Colonic mucosa (tissue), 4 donors: ENCODE measurements at regions not wholly inside any gene's neighbourhood (a gene's known extent, or its start where the extent isn't known, plus 50 kb on each side); places are given as distances from the start of the nearest gene placed in this dataset.

ENCODE experiments used
- DNase-seq: peaks from one replicate; pipeline ENCODE4 v3.0.0-alpha.2; 2020
- H3K27ac ChIP-seq: fragments of 200-600 bp; one replicate; pipeline ENCODE4 v1.8.0; 2021
- H3K27me3 ChIP-seq: fragments of 200-600 bp; one replicate; pipeline ENCODE4 v1.8.0; 2021
- H3K36me3 ChIP-seq: fragments of 200-600 bp; one replicate; pipeline ENCODE4 v1.8.0; 2021
- H3K4me1 ChIP-seq: fragments of 200-600 bp; one replicate; pipeline ENCODE4 v1.8.0; 2021; ENCODE audit warnings: mild to moderate bottlenecking
- H3K4me3 ChIP-seq: fragments of 200-600 bp; one replicate; pipeline ENCODE4 v1.8.0; 2021
- H3K9ac ChIP-seq, 2 donors: one replicate each; pipeline ENCODE4 v1.7.0; 2013; ENCODE audit warnings: control low read depth in 2 of 2, low read depth in 2 of 2, low read length in 2 of 2
- H3K9me3 ChIP-seq: fragments of 200-600 bp; one replicate; pipeline ENCODE4 v1.8.0; 2021
- CTCF ChIP-seq: fragments of 200-600 bp; IDR thresholded peaks from one replicate; pipeline ENCODE4 v1.8.0; 2022; ENCODE audit warnings: antibody characterized with exemption, mild to moderate bottlenecking
- intact Hi-C: fragments of 100-400 bp; cut with DNase I; formaldehyde crosslinking; loops from one replicate; pipeline ENCODE4 v1.14.1; 2022
- donor health status: healthy.
- donor health status: DM: no; HTN: no; CAD: no.
- donor health status: DM: no; HTN: no; CAD: no.

- TF ChIP-seq CTCF: peak; percentile 80
Measured at GRCh38 chr11:8328848-8329330, 65.2 kb upstream of the LMO1 start.

DNA sequence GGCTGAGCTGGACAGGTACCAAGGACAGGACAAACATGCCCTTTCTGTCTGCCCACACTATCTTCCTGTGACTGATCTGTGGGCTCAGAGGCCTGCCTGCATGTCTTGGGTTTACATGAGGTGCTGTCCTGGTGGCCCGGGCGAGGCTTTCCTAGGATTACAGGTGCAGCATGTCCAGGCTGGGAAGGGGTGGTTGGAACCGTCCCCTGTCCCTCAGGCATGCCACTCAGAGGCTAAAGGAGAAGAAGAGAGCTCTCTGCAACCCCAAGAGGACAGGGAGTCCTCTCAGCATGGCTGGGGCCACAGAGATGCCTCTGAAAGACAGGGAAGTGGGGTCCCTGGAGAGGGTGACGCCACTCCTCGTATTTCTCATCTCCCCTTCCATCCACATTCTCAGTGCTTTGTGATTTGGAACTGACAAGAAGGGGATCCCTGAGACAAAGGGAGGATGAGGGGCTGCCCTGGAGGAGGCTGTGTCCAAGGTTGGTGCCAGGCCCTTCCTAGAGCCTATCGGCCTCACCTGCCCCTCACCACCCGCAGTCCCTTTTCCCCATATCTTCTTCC, 64.6 kb upstream of the LMO1 start:
- no peak overlapping the region for H3K27ac ChIP-seq
- DNase-seq: no peak

More at GRCh38 chr11:8328848-8329330, 65.2 kb upstream of the LMO1 start:
- Histone ChIP-seq H3K27me3 (no peaks in the 10 kb centered on the region), H3K36me3 (no peaks in the 10 kb centered on the region), H3K27ac (no peak overlapping the region), H3K4me3 (no peak overlapping the region), H3K4me1 (no peaks in the 10 kb centered on the region), H3K9me3 (no peaks in the 10 kb centered on the region), H3K9ac (no peak overlapping the region)
- peak; percentile 74 for DNase-seq
- intact Hi-C loops: no loop called here

DNA sequence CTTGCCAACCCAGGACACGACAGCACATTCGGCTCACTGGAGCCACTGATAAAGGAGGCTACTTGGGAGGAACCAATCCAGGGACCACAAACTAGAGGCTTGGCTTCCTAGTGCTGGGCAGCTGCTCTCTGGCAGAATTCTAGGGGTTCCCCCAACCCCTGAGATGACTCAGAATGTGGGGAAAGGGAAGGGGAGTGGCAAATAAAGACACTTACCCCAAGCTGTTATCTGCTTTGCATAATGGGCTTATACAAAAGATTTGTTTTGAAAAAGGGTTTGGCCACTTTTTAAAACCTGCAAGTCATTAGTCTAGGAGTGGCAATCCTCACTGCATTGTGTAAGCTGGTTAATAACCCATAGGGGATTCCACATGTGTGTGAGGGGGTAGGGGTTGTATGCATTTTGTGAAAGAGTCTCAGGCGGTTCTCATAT, 64.1 kb upstream of the LMO1 start:
- no peaks in the 10 kb centered on the region for H3K27me3 ChIP-seq
- intact Hi-C loops: no loop called here
- no peak for TF ChIP-seq CTCF
- no peak overlapping the region for H3K27ac ChIP-seq
- H3K36me3 ChIP-seq: no peaks in the 10 kb centered on the region
- no peak for DNase-seq
- H3K9ac ChIP-seq: no peak overlapping the region
- no peaks in the 10 kb centered on the region for H3K4me1 ChIP-seq
- no peak overlapping the region for H3K4me3 ChIP-seq
- H3K9me3 ChIP-seq: no peaks in the 10 kb centered on the region

More for the DNA sequence above, 64.6 kb upstream of the LMO1 start:
- Histone ChIP-seq H3K4me1 (no peaks in the 10 kb centered on the region), H3K9me3 (no peaks in the 10 kb centered on the region), H3K4me3 (no peak overlapping the region), H3K9ac (no peak overlapping the region), H3K27me3 (no peaks in the 10 kb centered on the region), H3K36me3 (no peaks in the 10 kb centered on the region)
- no peak for TF ChIP-seq CTCF
- intact Hi-C loops: no loop called here

- H3K27ac ChIP-seq: no peak overlapping the region
- H3K4me3 ChIP-seq: no peak overlapping the region
- intact Hi-C loops: no loop called here
- no peak for TF ChIP-seq CTCF
- no peaks in the 10 kb centered on the region for H3K27me3 ChIP-seq
- no peak overlapping the region for H3K9ac ChIP-seq
- no peaks in the 10 kb centered on the region for H3K9me3 ChIP-seq
- DNase-seq: no peak
- no peaks in the 10 kb centered on the region for H3K4me1 ChIP-seq
- no peaks in the 10 kb centered on the region for H3K36me3 ChIP-seq
Measured at GRCh38 chr11:8326337-8326736, 62.7 kb upstream of the LMO1 start.

- no peak for TF ChIP-seq CTCF
- no peak for DNase-seq
- intact Hi-C loops: no loop called here
Measured at GRCh38 chr11:8325591-8326304, 62.1 kb upstream of the LMO1 start.

More at GRCh38 chr11:8325591-8326304, 62.1 kb upstream of the LMO1 start:
- no peak overlapping the region for H3K4me3 ChIP-seq
- H3K9me3 ChIP-seq: no peaks in the 10 kb centered on the region
- H3K27me3 ChIP-seq: no peaks in the 10 kb centered on the region
- H3K4me1 ChIP-seq: no peaks in the 10 kb centered on the region
- H3K36me3 ChIP-seq: no peaks in the 10 kb centered on the region
- no peak overlapping the region for H3K9ac ChIP-seq
- no peak overlapping the region for H3K27ac ChIP-seq
